NCI-H748 treated with DMSO at 0.1 percent for 48 hours (cell line): ENCODE measurements at regions not wholly inside any gene's neighbourhood (a gene's known extent, or its start where the extent isn't known, plus 50 kb on each side); places are given as distances from the start of the nearest gene placed in this dataset.
"Not testable (repeated sequence)": the region's sequence is repeated elsewhere in the genome, so short reads cannot be mapped to it uniquely, and the experiment has no call there.

ENCODE experiments used
- DNase-seq: peaks from one replicate; lab custom pipeline; 2025; lab: John Stamatoyannopoulos, UW

DNA sequence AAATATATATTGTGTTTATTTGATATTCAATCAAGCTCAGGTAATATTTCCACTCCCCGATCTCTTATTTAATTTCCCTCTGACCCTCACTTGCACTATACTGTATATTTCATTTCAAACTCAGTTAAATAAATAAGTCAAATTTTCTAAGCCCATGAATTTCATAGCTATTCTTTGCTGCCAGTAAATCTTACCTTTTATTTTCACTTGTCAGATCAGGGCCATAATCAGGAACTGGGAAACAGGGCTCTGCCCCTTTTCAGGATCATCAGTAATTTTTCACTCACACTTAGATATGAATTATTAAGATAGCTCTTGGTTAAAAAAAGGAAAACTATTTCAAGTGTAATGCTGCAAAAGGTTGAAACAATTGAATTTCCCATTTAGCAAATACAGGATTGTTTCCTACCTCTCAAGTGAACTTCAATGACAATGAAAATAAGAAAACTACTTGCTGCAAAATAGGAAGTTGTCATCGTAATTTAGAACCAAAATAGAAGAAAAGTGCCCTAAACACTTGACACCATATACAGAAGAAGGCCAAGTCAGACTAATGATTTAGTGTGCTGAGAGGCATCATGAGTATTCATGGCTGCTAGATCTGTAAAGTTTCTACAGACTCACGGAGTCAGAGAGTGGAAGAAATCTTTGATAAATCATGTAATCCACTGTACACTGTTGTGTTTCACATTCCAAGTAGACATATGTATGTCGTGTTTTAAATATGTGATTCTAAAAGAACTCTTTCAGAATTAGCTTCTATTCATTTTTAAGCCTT, 316.8 kb upstream of the CNTN5 start:
- DNase-seq, result no peak

GRCh38 chr11:98710026-98710425, 310.7 kb upstream of the CNTN5 start:
- DNase-seq, result no peak

DNA sequence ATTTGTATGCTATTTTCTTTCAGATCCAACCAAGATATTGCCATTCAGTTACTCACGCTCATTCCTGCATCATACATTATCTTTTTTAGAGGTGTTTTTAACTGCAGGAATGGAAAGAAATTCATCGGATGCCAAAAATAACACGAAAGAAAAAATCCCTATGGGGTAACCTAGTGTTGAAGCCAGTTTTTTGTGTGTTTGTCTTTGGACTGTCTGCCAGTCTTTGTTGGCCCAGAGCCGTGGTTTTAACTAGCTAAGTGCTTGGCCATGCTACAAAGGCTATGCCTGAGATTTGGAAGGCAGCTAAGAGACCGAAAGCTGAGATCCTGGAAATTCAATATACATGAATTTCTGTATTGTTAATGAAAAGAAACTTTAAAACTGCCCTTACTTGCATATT, 309.8 kb upstream of the CNTN5 start:
- DNase-seq, result no peak

- no peak for DNase-seq
Measured at GRCh38 chr11:98720951-98721350, 299.8 kb upstream of the CNTN5 start.

- no peak for DNase-seq
Measured at GRCh38 chr11:98725471-98725870, 295.3 kb upstream of the CNTN5 start.

- no peak for DNase-seq
Measured at GRCh38 chr11:98728421-98728820, 292.3 kb upstream of the CNTN5 start.

DNA sequence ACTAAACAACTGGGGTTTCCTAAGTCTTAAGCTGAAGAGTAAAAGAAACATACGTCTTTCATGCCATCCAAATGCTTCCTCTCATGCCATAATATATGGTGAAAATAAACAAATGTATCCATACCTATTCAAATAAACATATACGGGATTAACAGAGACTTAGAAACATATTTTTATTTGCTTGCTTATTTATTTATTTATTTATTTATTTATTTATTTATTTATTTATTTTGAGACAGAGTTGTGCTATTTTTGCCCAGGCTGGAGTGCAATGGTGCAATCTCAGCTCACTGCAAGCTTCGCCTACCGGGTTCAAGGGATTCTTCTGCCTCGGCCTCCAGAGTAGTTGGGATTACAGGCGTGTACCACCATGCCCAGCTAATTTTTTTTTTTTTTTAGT, 291.6 kb upstream of the CNTN5 start:
- no peak for DNase-seq

DNA sequence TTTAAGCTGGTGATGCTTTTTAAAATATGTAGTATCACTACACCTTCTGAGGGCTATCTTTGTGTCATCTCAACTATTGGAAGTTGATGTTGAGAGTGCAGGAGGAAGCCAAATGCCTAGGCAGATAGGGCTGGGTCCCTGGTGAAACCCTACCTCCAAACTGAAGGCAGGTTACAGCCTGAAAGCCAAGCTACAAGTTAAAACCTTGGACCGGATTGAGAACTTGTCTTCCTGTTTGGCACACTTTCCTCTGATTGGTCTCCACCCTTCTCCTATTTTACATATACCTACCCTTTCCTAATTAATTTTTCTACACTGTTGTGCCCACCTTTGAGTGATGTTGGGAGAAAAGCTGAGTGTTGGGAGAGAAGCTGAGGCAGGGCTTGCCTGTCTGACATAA, 287.8 kb upstream of the CNTN5 start:
- no peak for DNase-seq

- not testable (repeated sequence) for DNase-seq
Measured at GRCh38 chr11:98733378-98733777, 287.4 kb upstream of the CNTN5 start.

DNA sequence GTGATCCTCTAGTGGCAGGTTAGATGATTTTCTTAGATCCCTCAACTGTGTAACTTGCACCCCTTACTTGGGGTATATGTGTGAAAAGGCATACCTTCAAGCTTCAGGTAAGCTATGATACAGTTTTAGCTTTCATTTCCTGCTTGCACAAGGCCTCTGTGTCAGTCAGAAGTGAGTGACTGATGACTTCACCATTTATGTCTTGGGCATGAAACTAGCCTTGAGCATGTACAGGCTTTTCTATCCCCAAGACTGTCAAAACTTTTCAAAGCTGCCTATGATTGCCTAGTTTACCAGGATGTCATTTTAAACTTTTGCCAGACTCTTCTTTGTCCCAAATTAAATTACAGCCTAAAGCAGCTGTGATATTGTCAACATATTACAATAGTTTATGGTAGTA, 286.1 kb upstream of the CNTN5 start:
- DNase-seq, result no peak

GRCh38 chr11:98736833-98737232, 283.9 kb upstream of the CNTN5 start:
- DNase-seq, result no peak

- DNase-seq, result no peak
Measured at GRCh38 chr11:98740321-98740720, 280.4 kb upstream of the CNTN5 start.

DNA sequence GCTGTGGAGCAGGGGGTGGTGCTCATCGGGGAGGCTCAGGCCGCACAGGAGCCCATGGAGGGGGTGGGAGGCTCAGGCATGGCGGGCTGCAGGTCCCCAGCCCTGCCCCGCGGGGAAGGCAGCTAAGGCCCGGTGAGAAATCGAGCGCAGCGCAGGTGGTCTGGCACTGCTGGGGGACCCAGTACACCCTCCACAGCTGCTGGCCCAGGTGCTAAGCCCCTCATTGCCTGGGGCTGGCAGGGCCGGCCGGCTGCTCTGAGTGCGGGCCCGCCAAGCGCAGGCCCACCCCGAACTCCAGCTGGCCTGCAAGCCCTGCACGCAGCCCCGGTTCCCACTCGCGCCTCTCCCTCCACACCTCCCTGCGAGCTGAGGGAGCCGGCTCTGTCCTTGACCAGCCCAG, 257.3 kb upstream of the CNTN5 start:
- DNase-seq, result not testable (repeated sequence)

DNA sequence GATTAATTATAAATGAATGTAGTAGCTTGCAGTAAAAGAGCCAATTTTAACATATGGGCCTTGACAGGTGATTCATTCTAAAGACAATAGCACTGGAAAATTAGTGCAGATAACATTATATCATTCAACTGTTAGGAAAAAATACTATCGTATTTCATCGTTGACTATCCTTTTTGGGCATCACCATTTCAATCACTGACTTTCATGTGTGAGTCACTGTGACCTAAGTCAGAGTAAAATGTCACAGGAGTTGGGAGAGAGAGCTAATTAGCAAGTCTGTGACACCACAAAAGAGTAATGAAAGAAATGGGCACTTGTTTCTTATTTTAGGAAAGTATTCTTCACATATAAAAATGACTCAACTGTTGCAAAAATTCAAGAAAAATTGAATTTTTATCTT, 253.8 kb upstream of the CNTN5 start:
- no peak for DNase-seq

- DNase-seq, result not testable (repeated sequence)
Measured at GRCh38 chr11:98770046-98770445, 250.7 kb upstream of the CNTN5 start.

GRCh38 chr11:98771791-98772190, 249.0 kb upstream of the CNTN5 start:
- no peak for DNase-seq

DNA sequence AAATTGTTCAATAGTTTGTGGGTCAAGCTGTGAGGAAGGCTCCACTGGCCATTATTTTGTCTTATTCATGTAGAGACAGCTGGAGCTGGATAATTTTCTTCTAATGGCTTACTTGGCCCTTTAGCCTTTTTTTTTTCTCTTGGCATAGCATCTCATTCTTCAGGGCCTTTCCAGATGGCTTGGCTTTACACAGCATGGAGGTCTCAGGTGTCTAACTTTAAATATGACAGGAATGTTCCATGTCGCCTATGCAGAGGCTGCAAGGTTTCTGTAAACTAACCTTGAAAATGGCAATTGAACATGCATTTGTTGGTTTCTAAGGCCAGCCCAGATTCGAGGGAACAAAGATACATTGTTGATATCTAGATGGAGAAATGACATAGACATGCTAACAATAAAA, 247.9 kb upstream of the CNTN5 start:
- no peak for DNase-seq

GRCh38 chr11:98793276-98793675, 227.5 kb upstream of the CNTN5 start:
- DNase-seq, result no peak

DNA sequence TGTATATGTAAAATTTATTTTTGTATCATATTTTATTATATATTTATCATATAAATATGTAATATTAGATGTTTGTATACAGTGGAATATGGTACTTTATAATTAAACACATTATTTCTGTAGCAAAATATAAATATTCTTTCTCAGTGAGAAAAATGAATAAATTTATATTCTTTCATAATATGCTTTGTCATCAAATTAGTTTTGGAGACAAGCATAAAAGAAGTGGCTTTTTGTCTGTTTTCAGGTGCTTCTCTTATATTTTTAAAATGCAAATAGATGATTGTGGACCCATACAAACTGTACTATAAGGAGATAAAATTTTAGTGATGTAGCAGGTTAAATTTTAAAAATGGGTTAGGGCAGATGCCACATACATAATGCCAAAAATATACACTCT, 222.4 kb upstream of the CNTN5 start:
- DNase-seq, result no peak

- DNase-seq, result no peak
Measured at GRCh38 chr11:98800696-98801095, 220.1 kb upstream of the CNTN5 start.

GRCh38 chr11:98828986-98829708, 191.6 kb upstream of the CNTN5 start:
- DNase-seq, result no peak

DNA sequence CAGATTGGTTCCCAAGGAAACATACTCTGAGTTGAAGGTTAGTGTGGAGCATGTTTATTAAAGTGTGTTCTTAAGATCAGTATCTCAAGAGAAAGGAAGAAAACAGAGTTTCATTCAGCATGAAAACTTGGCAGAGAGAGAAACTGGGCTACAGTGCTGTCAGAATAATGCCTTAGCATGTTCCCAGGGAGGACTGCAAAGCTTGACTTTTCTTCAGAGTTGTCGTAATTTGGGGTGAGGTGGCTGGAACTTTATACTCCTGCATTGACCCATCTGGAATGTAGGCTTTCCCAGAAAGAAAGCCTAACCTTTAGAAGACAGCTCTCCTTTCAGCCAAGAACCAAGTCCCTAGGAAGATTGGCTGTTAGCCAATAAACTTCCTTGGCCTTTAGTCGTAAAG, 190.8 kb upstream of the CNTN5 start:
- no peak for DNase-seq

DNA sequence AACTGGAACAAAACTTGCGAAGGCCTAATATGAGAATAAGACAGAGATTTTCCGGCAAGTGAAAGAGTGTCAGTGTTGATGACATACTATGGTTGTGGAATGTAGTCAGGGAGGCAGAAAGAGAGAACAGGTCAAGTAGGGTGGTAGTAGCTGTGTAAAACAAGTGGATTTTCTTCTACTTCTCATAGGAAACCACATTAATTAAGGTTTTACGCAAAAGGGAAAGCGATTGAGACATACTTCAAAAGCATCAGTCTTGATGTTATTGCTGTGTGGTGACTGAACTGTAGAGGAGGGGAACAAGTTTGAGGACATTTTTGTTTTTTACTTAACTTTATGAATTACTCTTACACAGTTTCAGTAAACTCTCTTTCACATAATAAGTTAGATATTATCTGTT, 186.0 kb upstream of the CNTN5 start:
- no peak for DNase-seq

- DNase-seq, result no peak
Measured at GRCh38 chr11:98835335-98835734, 185.4 kb upstream of the CNTN5 start.
